Stromal cell of bone marrow (primary cell): ENCODE measurements at regions not wholly inside any gene's neighbourhood (a gene's known extent, or its start where the extent isn't known, plus 50 kb on each side); places are given as distances from the start of the nearest gene placed in this dataset.
"Not testable (repeated sequence)": the region's sequence is repeated elsewhere in the genome, so short reads cannot be mapped to it uniquely, and the experiment has no call there.

Experiments used
- DNase-seq: peaks from one replicate; pipeline ENCODE4 v3.0.0-alpha.2; 2012; ENCODE audit warnings: low read depth

DNA sequence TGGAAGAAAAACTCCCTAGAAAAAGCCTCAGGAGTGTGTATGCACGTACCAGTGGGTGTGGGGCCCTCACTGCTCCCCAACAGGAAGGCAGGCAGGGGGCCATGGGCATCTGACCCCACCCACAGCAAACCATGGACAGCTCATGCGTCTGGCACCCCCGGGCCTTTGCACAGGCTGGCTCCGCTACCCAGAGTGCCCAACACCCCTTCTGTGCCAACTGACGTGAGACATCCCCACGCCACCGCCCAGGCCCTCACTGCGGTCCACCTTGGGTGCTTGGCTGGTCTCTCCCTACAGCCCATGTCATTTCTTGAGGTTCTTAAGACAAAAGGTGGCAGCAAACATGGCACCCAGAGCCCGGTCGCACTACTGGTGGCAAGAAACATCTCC lies 91.4 kb downstream of the NCOR2 start:
- DNase-seq, result no peak

DNA sequence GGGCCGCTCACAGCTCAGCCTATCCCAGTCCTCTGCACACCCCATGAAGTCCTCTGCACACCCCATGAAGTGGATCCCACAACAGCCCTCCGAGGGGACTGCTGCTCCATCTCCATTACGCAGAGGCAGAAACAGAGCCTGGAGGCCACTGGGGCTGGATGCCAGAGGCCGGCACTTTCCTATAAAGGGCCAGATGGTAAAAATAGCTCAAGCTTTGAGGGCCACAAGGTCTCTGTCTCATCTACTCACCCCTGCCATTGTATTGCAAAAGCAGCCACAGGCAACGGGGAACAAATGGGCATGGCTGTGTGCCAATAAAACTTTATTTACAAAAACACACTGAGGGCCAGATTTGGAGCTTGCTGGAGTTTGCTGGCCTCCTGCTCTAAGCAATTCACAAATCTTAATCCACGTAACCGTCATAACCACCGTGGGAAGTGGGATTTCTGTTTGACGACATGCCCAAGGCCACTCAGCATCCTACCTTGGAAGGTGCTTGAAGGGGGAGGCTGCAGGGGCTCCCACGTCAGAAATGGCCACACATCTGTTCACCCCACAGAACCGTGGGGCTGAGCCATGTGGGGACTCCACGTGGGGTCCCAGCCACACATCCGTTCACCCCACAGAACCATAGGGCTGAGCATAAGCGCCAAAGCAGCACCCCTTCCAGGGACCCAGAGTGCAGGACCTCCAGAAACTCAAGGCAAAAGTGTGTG lies 92.0 kb downstream of the NCOR2 start:
- no peak for DNase-seq

- no peak for DNase-seq
Observed at GRCh38 chr12:124474709-124475108, 92.7 kb downstream of the NCOR2 start.

DNA sequence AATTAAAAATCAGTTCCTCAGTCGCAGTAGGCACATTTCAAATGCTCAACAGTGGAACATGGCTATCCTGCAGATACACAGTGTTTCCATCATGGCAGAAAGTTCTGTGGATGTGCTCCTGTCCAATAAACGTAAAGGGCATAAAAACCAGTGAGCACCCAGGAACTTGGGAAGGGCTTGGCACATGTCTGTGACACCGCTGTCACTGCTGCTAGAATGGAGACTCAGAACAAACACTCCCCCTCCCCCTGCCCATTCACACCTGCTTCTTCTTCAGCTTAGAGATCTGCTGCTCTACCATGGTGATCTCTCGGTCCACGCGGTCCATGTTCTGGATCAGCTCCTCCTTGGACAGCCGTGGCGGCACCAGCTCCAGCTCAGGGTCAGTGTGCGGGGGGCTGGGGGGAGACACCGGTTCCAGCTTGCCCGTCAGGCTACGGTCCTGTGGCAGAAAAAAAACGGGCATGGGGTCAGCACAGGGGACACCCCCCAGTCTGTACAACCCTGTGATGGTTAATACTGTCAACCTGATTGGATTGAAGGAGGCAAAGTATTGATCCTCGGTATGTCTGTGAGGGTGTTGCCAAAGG lies 94.6 kb downstream of the NCOR2 start:
- DNase-seq, result no peak

DNA sequence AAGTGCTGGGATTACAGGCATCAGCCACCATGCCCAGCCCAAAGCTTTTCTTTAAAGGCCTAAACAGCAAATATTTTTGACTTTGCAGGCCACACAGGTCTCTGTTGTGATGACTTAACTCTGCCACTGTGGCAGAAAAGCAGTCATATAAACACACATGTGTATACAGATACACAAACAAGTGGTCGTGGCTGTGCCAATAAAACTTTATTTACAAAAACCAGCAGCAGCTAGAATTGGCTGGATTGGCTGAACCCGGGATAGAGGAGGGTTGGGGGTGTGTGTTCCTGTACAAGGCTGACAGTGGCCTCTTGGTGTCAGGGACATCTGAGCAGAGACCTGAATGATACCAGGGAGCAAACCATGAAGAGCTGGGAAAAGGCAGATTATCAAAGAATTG lies 95.6 kb downstream of the NCOR2 start:
- no peak for DNase-seq

DNA sequence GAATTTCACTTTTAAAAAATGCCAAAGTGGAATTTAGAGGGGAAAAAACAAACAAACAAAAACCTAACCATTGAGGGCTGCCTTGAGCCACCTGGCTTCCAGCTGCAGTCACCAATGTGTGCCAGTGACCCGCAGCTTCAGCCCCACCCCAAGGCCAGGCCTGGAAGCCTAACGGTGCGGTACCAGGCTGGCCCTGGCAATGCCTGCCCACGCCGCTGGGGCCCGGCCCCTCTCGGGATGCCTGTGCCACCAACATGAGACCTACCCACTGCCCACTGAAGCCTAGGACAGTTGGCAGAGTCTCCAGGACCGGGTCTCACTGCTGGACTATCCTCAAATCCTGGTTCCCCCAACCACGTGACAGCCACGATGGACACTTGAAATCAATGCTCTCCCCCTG lies 96.6 kb downstream of the NCOR2 start:
- no peak for DNase-seq

- DNase-seq, result no peak
Observed at GRCh38 chr12:124470139-124470538, 97.3 kb downstream of the NCOR2 start.

GRCh38 chr12:124469193-124469888 lies 98.1 kb downstream of the NCOR2 start:
- DNase-seq, result no peak

DNA sequence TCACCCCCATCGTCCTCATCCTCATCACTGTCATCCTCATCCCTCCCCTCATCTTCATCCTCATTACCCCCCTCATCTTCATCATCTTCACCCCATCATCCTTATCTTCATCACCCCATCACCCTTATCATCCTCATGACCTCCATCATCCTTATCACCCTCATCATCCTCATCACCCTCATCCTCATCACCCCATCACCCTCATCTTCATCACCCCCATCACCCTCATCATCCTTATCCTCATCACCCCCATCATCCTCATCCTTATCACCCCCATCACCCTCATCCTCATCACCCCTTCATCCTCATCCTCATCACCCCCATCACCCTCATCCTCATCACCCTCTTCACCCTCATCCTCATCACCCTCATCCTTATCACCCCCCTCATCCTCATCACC lies 99.9 kb downstream of the NCOR2 start:
- not testable (repeated sequence) for DNase-seq

DNA sequence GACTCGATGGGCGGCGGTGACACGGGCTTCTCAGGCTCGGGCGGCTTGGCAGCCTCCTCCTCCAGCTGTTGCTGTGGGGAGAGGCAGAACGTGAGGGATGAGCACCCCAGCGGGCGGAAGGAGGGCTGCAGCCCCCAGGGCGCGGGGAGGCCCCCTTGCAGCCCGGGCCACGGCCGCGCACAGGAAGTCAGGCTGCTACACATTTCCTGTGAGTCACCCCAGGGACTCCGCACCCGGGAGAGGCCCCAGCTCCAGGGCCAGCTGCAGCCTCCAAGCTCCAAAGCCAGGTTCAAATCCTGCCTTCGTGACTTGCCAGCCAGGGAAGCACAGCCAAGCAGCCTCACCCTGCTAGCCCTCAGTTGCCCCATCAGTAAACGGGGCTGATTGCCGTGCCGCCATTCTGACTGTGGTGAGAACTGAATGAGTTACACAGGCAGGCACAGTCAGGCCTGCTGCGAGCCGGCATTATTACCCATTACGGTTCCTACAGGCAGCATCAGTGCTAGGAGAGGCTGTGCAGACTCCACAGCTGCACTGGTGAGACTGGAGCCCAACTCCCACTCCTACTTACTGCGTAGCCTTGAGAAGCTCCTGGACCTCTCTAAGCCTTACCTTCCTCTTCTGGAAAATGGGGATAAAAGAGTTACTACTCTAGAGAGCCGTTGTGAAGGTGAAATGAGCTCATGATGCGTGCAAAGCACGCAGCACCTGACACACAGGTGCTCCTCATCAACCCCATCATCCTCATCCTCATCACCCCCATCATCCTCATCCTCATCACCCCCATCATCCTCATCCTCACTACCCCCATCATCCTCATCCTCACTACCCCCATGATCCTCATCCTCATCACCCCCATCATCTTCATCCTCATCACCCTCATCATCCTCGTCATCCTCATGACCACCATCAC lies 100.9 kb downstream of the NCOR2 start:
- DNase-seq, result no peak

- no peak for DNase-seq
Observed at GRCh38 chr12:124465473-124465872, 101.9 kb downstream of the NCOR2 start.

DNA sequence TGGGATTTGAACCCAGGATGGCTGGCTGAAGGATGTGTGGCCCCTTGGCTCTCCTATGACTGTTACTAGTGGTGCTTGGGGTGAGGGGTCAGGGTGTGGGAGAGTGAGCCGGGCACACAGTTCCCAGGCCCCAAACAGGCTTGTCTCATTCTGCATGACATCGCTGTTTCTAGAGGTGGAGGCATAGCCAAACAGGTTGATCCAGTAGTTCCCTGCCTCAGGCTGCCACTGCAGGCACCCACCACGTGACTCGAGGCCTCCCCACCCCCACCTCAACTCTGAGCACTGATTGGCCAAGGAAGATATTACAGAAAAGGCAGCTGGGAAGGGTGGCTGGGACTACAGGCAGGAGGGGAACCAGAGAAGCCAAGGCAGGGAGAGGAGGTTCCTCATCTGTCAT lies 102.6 kb downstream of the NCOR2 start:
- DNase-seq, result no peak

DNA sequence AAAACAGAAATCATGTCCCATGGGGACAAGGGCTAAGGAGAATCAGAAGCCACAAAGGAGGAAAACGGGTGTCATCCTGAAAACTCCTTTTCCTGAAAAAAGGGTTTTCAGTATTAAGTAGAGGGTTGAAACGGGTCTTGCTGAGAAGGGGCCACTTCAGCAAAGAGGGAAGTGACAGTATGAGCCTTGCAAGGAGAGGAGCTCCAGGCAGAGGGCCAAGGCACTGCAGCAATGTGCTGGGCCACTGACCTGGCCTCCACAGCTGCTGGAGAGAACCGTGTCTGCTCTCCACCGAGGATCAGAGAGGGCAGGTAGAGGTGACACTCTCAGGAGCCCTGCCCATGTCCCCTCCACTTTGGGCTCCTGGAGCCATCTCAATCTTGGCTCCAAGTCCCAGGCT lies 103.3 kb downstream of the NCOR2 start:
- DNase-seq, result no peak

DNA sequence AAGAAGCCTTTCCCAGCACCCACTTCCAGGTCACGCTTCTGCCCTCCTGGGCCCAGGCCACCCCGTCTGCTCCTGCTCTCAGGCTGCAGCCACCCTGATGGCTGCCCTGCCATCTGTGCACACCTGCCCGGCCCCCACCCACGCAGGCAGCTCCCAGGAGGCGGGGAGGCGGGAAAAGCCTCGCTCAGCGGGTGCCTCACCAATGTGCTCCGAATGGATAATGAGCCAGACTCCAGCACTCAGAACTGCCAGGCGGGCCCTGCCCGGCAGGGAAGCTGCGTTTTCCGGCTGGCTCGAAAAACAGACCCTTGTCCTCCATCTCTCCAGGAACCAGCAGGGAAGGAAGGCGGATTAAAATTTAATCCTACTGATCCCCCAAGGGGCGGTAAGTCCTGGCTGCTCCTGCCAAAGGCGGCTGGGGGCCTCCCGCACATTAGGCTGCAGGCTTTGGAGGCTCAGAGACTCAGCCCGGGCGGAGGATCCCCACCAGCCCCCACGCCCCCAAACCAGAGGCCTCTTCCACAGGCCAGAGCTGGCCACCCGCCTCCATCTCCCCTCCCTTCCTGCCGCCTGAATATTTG lies 104.0 kb downstream of the NCOR2 start:
- no peak for DNase-seq

DNA sequence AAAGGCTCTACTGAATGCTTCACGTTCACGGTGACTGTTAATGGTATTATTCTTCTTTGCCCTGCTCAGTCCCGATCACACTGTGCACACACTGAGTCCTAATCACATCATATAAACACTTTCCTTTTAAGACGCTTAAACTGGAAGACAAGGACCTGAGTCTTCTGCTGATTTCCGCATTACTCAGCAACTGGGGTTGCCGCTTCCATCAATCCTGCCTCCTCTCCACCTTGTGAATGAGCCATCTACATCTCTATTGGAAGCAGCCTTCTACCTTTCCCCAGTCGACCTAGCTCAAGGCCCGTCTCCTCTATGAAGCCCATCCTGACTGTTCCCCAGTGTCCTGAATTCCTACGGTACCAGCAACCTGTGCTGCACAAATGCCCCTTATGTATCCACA lies 104.7 kb downstream of the NCOR2 start:
- no peak for DNase-seq

GRCh38 chr12:124461851-124462623 lies 105.4 kb downstream of the NCOR2 start:
- no peak for DNase-seq

GRCh38 chr12:124461241-124461673 lies 106.2 kb downstream of the NCOR2 start:
- no peak for DNase-seq

DNA sequence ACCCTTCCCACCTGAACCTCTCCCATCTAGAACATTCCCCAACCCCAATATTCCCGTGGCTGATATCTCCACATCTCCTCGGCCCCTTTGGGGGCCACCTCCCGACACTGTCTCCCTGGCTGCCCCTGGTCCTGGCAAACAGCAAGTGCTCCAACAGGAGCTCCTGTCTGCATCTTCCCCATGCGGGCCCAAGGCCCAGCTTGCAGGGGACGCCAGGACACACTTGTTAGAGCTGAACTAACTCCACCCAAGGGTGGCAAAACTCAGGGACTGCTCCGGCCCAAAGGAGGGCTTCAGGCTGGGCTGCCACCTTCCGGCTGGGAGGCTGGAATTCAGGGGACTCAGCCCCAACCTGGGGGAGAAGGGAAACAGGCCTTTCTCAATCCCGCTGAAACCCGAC lies 106.6 kb downstream of the NCOR2 start:
- DNase-seq, result no peak

DNA sequence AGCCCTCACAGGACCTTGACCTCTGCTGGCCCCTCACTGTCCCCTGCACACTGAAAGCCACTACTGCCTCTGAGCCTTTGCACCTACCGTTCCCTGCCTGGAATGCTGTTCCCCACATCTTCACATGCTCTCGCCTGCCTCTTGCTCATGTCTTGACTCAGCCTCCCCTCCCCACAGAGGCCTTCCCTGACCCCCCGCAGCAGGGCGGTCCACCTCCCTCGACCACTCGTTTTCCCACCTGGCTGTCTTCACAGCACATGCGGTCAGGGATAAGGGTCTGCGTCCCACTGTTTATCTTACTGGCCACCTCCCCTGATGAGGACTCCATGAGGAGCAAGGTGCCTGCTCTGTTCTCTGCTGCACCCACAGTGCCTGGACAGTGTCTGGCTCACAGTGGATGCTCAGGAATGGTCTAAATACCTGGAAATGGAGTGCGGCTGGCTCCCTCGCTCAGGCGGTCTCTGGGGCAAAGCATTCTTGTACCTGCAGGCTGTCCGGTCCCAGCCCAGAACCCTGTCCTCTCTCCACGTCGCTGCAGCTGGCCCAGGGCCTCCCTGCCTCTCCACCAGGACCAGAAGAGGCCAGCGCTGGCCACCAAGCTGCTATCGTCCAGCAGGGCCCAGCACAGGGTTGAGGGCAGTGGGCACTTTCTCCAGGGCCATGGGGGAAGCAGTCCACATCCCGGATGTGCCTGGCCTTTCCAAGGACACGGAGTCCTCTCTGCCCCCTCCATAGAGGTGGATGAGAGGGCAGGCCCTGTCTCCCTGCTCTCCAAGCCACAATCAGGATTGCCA lies 107.4 kb downstream of the NCOR2 start:
- no peak for DNase-seq
